Ishikawa (cell line): ENCODE measurements at regions not wholly inside any gene's neighbourhood (a gene's known extent, or its start where the extent isn't known, plus 50 kb on each side); places are given as distances from the start of the nearest gene placed in this dataset.

Experiments used
- CREB1 ChIP-seq: IDR thresholded peaks from 2 replicates; pipeline ENCODE4 v1.6.1; 2012; ENCODE audit warnings: low read depth
- EP300 ChIP-seq: IDR thresholded peaks from 2 replicates; pipeline ENCODE4 v1.6.1; 2012; ENCODE audit warnings: borderline replicate concordance
- MAX ChIP-seq: IDR thresholded peaks from 2 replicates; pipeline ENCODE4 v1.6.1; 2012
- NFIC ChIP-seq: IDR thresholded peaks from 2 replicates; pipeline ENCODE4 v1.6.1; 2012
- TAF1 ChIP-seq: IDR thresholded peaks from 2 replicates; pipeline ENCODE4 v1.6.1; 2012; ENCODE audit warnings: low read depth, mild to moderate bottlenecking
- ZBTB7A ChIP-seq: IDR thresholded peaks from 2 replicates; pipeline ENCODE4 v1.6.1; 2012; ENCODE audit warnings: low read depth

- TF ChIP-seq NFIC (no peak), ZBTB7A (no peak), MAX (no peak), CREB1 (no peak), EP300 (no peak), TAF1 (no peak)
Measured at GRCh38 chr3:117921411-117921810, 1113.2 kb downstream of the IGSF11 start.
